IPS-15b (cell line): ENCODE measurements at regions not wholly inside any gene's neighbourhood (a gene's known extent, or its start where the extent isn't known, plus 50 kb on each side); places are given as distances from the start of the nearest gene placed in this dataset.

Experiments used
- H3K27me3 ChIP-seq: one replicate; pipeline ENCODE4 v1.6.1; 2013; ENCODE audit warnings: low read length; ENCODE audit not compliant: control insufficient read depth, insufficient read depth
- H3K36me3 ChIP-seq: one replicate; pipeline ENCODE4 v1.6.1; 2013; ENCODE audit warnings: low read length; ENCODE audit not compliant: control insufficient read depth, insufficient read depth
- H3K4me1 ChIP-seq: one replicate; pipeline ENCODE4 v1.6.1; 2013; ENCODE audit warnings: mild to moderate bottlenecking, low read length; ENCODE audit not compliant: control insufficient read depth, insufficient read depth
- H3K4me3 ChIP-seq: one replicate; pipeline ENCODE4 v1.5.1; 2013; ENCODE audit warnings: low read depth, low read length
- H3K9ac ChIP-seq: one replicate; pipeline ENCODE4 v1.6.1; 2013; ENCODE audit warnings: low read depth, mild to moderate bottlenecking, low read length
- H3K9me3 ChIP-seq: one replicate; pipeline ENCODE4 v1.6.1; 2013; ENCODE audit warnings: mild to moderate bottlenecking, low read length; ENCODE audit not compliant: control insufficient read depth, insufficient read depth

DNA sequence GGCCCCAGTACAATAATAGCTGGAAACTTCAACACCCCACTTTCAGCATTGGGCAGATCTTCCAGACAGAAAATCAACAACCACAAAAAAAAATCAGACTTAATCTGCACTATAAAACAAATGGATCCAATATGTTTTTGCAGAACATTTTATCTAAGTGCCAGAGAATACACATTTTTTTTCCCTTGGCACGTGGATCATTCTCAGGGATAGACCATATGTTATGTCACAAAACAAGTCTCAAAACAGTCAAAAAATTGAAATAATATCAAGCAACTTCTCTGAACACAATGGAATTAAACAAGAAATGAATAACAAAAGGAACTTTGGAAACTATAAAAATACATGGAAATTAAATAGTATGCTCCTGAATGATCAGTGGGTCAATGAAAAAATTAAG, 576.3 kb downstream of the PCDH19 start:
- no peaks in the 10 kb centered on the region for H3K9me3 ChIP-seq
- H3K27me3 ChIP-seq = no peaks in the 10 kb centered on the region
- no peaks in the 10 kb centered on the region for H3K4me1 ChIP-seq
- no peak overlapping the region for H3K4me3 ChIP-seq
- H3K9ac ChIP-seq = no peak overlapping the region
- H3K36me3 ChIP-seq = no peaks in the 10 kb centered on the region

DNA sequence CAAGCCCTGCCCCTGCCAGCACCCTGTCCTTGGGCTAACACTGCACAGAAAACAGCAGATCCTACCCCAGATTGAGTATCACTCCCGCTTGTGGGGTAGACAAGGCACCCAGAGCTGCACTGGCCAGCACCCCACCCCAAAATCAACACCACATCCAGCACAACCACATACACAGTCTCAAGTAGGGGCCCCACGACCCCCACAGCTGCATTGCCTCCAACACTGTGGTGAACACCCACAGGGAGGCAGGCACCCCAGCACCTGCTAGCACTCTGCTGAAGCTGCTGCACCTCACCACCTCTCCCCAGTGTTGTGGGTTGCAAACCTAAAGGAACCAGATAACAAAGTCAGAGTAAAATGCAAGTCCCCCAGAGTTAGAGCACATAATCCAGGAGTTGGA, 589.9 kb downstream of the PCDH19 start:
- H3K9ac ChIP-seq = no peak overlapping the region
- H3K27me3 ChIP-seq = no peaks in the 10 kb centered on the region
- no peaks in the 10 kb centered on the region for H3K4me1 ChIP-seq
- no peak overlapping the region for H3K4me3 ChIP-seq
- H3K9me3 ChIP-seq = no peaks in the 10 kb centered on the region
- no peaks in the 10 kb centered on the region for H3K36me3 ChIP-seq

DNA sequence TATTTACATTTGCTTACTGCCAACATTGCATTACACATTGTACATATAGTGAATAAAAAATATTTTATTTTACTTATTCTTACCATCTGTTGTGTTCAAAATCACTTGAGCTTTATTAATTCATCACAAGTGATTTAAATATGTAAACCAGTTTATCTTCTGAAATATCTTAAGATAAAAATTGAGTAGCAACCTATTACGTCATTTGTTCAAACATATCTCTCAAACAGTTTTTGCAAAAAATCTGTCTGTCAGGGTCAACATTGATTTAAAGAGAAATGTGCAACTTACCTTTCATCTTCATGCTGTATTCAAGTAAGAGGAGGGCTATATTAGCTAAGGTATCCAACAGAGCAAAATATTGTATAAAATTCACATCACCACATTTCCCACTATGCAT, 610.1 kb downstream of the PCDH19 start:
- no peaks in the 10 kb centered on the region for H3K9me3 ChIP-seq
- H3K4me1 ChIP-seq = no peaks in the 10 kb centered on the region
- no peaks in the 10 kb centered on the region for H3K27me3 ChIP-seq
- peaks cover 5% of the 10 kb centered on the region for H3K36me3 ChIP-seq
- no peak overlapping the region for H3K4me3 ChIP-seq
- no peak overlapping the region for H3K9ac ChIP-seq

DNA sequence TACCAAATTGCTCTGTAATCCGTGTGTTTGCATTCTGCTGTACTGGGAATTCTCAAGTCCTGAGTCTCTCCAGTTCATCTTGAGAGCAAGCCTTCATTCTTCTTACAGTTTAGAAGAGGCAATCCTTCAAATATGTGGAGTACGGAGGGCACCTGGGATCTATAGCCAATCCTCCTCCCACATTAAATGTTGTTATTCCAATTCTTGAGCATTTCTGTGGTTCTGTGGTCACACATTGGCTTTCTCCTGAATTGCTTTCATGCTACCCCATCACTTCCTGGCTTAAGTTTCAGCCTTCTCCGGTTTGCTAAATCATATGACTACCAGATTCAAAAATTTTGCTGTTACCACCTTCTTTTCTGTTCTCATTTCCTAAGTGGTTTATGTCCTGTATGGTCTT, 611.1 kb downstream of the PCDH19 start:
- no peaks in the 10 kb centered on the region for H3K9me3 ChIP-seq

DNA sequence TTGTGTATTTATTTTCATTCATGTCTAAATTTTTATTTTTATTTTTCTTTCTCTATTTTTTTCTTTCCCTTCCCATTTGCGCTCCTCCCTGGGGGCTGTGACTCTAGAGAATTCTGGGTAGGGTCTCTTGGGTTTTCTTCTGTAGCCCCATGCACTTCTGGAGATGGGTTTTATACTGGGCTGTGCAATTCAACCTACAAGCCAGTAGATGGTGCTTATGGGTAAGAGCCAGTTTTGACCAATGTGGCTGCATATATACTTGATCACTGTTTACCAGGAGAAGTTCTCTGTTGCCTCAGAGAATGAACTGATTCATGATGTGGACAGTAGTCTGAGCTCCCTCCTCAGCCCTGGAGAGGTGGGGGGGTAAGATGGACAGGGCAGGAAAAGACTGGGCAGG, 614.6 kb downstream of the PCDH19 start:
- H3K36me3 ChIP-seq = peaks cover 5% of the 10 kb centered on the region
- no peaks in the 10 kb centered on the region for H3K27me3 ChIP-seq
- no peaks in the 10 kb centered on the region for H3K9me3 ChIP-seq
- no peaks in the 10 kb centered on the region for H3K4me1 ChIP-seq
- H3K9ac ChIP-seq = no peak overlapping the region
- H3K4me3 ChIP-seq = no peak overlapping the region

More for the DNA sequence above, 611.1 kb downstream of the PCDH19 start:
- peaks cover 5% of the 10 kb centered on the region for H3K36me3 ChIP-seq
- no peak overlapping the region for H3K4me3 ChIP-seq
- no peaks in the 10 kb centered on the region for H3K4me1 ChIP-seq
- no peaks in the 10 kb centered on the region for H3K27me3 ChIP-seq
- H3K9ac ChIP-seq = no peak overlapping the region

DNA sequence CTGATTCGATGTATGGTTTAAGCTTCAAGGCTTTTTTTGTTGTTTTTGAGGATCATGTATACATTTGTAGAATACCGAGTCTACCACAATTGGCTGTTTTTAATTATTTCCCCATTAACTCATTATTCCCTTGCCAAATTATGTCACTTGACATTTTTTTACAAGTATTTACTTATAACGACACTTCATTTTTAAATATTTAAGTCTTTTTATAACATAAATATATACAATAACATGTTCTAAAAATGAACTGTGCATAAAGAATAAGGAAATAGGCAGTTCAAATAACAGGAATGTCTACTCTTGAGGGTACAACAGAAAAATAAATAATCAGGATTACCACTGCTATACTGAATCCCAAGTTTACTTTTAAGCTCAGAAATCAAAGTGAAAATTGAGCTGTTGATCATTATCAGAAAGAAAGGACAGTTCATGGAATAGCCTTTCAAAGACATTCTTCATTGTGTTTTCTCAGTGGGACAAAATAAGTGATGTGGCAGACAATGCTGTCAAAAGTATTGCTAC, 627.5 kb downstream of the PCDH19 start:
- Histone ChIP-seq H3K4me1 (no peaks in the 10 kb centered on the region), H3K9ac (no peak overlapping the region), H3K4me3 (no peak overlapping the region), H3K36me3 (no peaks in the 10 kb centered on the region), H3K9me3 (no peaks in the 10 kb centered on the region), H3K27me3 (no peaks in the 10 kb centered on the region)

DNA sequence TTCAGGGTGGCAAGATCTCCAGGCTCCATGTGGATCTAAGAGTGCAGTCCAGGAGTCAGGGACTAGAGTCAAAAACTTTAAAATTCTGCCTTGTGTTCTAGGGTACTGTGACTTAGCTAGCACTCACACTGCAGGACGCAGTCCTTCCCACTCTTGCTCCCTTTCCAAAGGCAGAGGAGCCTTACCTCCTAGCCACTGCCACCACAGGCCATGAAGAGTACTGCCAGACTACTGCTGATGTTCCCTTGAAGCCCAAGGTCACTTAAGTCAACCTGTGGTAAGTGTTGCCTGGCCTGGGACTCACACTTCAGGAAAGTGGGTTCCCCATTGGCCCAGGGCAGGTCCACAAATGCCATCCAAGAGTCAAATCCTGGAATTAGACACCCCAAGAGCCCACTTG, 632.2 kb downstream of the PCDH19 start:
- Histone ChIP-seq H3K4me1 (no peaks in the 10 kb centered on the region), H3K9me3 (no peaks in the 10 kb centered on the region), H3K9ac (no peak overlapping the region), H3K36me3 (no peaks in the 10 kb centered on the region), H3K27me3 (no peaks in the 10 kb centered on the region), H3K4me3 (no peak overlapping the region)

DNA sequence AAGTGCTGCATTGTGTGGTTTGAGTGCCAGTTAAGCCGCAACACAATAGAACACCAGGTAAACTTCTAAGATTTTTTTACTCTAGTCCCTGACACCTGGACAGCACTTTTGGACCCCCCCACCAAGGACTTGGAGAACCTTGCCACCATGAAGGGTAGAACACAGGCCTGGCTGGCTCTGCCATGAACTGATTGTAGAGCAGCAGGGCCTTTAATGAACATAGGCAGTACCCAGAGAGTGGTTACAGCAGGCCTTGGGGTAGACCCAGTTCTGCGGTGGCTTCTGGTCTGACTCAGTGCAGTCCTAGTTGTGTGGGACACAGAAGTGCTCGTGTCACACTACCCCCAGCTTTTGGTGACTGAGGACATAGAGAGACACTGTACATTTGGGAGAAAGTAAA, 648.3 kb downstream of the PCDH19 start:
- Histone ChIP-seq H3K9me3 (peaks cover 5% of the 10 kb centered on the region), H3K27me3 (no peaks in the 10 kb centered on the region), H3K4me3 (no peak overlapping the region), H3K9ac (no peak overlapping the region), H3K36me3 (no peaks in the 10 kb centered on the region), H3K4me1 (no peaks in the 10 kb centered on the region)

DNA sequence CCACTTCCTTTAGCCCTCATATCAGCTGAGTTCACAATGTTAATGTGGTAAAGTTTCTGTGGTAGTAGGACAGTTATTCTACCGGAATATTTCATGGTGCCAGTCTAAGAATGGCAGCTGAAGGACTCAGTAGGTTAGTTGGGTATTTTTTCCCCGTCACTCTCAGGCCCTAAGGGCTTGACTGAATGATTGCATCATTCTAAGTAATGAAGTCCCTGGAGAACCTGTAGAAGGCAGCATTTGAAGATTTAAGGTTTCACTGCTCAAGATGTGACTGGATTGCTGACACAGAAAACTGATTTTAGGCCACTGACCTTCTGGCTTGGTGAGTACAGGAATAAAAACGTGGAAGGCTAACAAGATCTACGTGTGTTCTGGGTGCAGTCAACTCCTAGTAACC, 657.3 kb downstream of the PCDH19 start:
- Histone ChIP-seq H3K4me3 (no peak overlapping the region), H3K9ac (no peak overlapping the region), H3K9me3 (no peaks in the 10 kb centered on the region), H3K36me3 (no peaks in the 10 kb centered on the region), H3K27me3 (no peaks in the 10 kb centered on the region), H3K4me1 (peaks cover 6% of the 10 kb centered on the region)

DNA sequence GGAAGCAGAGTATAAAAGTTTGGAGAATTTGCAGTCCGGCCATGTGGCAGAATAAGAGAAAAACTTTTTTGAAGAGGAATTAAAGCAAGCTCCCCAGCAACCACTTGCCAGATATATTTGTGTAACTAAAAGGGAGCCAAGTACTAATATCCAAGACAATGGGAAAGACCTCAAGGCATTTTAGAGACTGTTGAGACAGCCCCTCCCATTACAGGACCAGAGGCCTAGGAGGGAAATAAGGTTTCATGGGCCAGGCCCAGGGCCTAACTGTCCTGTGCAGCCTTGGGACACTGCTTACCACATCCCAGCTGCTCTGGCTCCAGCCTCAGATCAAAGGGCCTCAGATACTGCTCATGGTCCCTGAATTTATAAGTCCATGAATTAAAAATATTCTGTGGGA, 659.4 kb downstream of the PCDH19 start:
- Histone ChIP-seq H3K4me3 (no peak overlapping the region), H3K36me3 (no peaks in the 10 kb centered on the region), H3K4me1 (peaks cover 6% of the 10 kb centered on the region), H3K9ac (no peak overlapping the region), H3K27me3 (no peaks in the 10 kb centered on the region), H3K9me3 (no peaks in the 10 kb centered on the region)

DNA sequence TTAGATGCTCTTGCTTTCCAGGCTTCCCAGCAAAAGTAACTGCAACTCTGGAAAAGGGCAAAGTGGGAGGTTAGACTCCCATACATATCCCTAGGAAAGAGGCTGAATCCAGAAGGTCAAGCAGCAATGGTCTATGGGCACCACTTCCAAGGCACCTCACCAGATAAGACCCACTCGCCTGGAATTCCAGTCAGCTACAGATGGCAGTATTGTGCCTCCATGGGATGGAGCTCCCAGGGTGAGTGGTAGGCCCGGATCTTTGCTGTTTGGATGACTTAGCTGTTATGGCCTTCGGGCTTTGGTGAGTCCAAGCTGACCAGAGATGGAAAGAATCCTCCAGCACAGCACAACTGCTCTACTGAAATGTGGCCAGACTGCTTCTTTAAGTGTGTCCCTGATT, 688.0 kb downstream of the PCDH19 start:
- no peak overlapping the region for H3K4me3 ChIP-seq
- H3K4me1 ChIP-seq = peaks cover 7% of the 10 kb centered on the region
- no peaks in the 10 kb centered on the region for H3K36me3 ChIP-seq
- H3K9me3 ChIP-seq = no peaks in the 10 kb centered on the region
- no peaks in the 10 kb centered on the region for H3K27me3 ChIP-seq
- no peak overlapping the region for H3K9ac ChIP-seq

DNA sequence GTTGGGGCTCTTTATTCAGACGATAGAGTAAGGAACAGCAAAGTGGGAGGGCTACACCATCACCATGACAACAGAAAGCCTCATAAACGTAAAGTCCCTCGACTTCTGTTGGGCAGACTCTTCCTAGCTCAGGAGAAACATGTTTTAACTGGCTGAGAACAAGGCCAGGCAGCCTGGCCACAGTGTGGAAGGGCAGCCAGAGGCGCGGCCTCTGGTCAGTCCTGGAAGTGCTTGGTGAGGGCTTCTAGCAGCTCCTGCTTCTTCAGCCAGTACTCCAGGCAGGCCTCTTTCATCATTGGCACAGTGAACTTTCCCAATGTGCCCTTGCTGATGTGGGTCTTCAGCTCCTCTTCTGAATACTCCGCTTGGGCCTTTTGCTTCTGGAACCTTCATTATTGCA, 690.9 kb downstream of the PCDH19 start:
- Histone ChIP-seq H3K4me3 (no peak overlapping the region), H3K36me3 (no peaks in the 10 kb centered on the region), H3K27me3 (no peaks in the 10 kb centered on the region), H3K4me1 (peaks cover 6% of the 10 kb centered on the region), H3K9me3 (no peaks in the 10 kb centered on the region), H3K9ac (no peak overlapping the region)

DNA sequence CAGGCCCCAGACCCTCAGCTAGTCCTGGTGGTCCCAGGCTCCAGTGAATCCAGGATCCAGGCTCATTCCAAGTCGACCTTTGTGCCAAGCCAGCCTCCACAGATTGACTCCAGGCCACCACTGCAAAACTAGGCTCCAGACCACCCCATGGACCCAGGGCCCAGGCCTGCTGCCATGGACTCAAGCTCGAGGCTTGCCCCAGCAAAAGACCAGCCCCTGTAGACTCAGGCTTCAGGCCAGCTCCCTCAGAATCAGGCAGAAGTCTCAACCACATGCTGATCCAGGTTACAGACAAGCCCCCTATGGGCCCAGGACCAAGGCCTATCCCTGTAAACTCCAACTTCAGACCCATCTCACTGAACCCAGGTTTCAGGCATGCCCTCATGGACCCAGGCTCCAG, 692.4 kb downstream of the PCDH19 start:
- Histone ChIP-seq H3K36me3 (no peaks in the 10 kb centered on the region), H3K9me3 (no peaks in the 10 kb centered on the region), H3K4me1 (peaks cover 6% of the 10 kb centered on the region), H3K27me3 (no peaks in the 10 kb centered on the region), H3K4me3 (no peak overlapping the region), H3K9ac (no peak overlapping the region)
